Testis (tissue), 2 donors: ENCODE measurements at regions not wholly inside any gene's neighbourhood (a gene's known extent, or its start where the extent isn't known, plus 50 kb on each side); places are given as distances from the start of the nearest gene placed in this dataset.
"Not testable (repeated sequence)": the region's sequence is repeated elsewhere in the genome, so short reads cannot be mapped to it uniquely, and the experiment has no call there.

Source experiments
- POLR2A ChIP-seq: fragments of 450-650 bp; IDR thresholded peaks from one replicate; pipeline ENCODE4 v1.6.1; 2017; ENCODE audit warnings: antibody characterized with exemption, mild to moderate bottlenecking, moderate library complexity
- TF ChIP-seq, protein P1 (sequence below), 3 experiments: fragments of 450-650 bp in 2 of 3; fragments of 200-600 bp in 1 of 3; sonication (generic) in 1 of 3; IDR thresholded peaks; one replicate each; pipeline ENCODE4 v1.5.1; 2016 to 2019; ENCODE audit warnings: antibody characterized with exemption in 3 of 3, mild to moderate bottlenecking in 2 of 3, moderate library complexity in 1 of 3

DNA sequence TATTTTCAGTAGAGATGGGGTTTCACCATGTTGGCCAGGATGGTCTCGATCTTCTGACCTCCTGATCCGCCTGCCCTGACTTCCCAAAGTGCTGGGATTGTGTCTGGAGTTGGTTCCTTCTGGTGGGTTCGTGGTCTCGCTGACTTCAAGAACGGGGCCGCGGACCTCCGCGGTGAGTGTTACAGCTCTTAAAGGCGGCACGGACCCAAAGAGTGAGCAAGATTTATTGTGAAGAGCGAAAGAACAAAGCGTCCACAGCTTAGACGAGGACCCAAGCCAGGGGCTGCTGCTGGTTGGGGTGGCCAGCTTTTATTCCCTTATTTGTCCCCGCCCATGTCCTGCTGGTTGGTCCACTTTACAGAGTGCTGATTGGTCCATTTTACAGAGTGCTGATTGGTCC, 111.3 kb upstream of the CHD2 start:
- not testable (repeated sequence) for TF ChIP-seq POLR2A
- TF ChIP-seq, protein P1, sequence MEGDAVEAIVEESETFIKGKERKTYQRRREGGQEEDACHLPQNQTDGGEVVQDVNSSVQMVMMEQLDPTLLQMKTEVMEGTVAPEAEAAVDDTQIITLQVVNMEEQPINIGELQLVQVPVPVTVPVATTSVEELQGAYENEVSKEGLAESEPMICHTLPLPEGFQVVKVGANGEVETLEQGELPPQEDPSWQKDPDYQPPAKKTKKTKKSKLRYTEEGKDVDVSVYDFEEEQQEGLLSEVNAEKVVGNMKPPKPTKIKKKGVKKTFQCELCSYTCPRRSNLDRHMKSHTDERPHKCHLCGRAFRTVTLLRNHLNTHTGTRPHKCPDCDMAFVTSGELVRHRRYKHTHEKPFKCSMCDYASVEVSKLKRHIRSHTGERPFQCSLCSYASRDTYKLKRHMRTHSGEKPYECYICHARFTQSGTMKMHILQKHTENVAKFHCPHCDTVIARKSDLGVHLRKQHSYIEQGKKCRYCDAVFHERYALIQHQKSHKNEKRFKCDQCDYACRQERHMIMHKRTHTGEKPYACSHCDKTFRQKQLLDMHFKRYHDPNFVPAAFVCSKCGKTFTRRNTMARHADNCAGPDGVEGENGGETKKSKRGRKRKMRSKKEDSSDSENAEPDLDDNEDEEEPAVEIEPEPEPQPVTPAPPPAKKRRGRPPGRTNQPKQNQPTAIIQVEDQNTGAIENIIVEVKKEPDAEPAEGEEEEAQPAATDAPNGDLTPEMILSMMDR (IDR thresholded peaks at IDR 0.05), result not testable (repeated sequence)
